ENCODE measurements at regions not wholly inside any gene's neighbourhood (a gene's known extent, or its start where the extent isn't known, plus 50 kb on each side); places are given as distances from the start of the nearest gene placed in this dataset.
A peak's percentile ranks its signal among the peaks of the same experiment; 100 is the strongest.

- Mint-ChIP-seq H3K4me1 (peaks cover 46 to 51% of the 10 kb centered on the region in 2 experiments), H3K9me3 (no peaks in the 10 kb centered on the region; a peak in 1 of 5 replicates), H3K27me3 (ENCODE audit: low read depth) (no peaks in the 10 kb centered on the region), H3K36me3 (ENCODE audit: insufficient read depth in 1 of 3, low read depth in 3 of 3) (peaks cover 0 to 2% (median 2%) of the 10 kb centered on the region in 3 experiments; a peak in 3 of 7 replicates), H3K4me3 (no peak overlapping the region), H3K27ac (peak overlapping the region in 2 of 3 experiments; percentile 17 to 46; a peak in 2 of 7 replicates)
- H3K23ac ChIP-seq (ENCODE audit: insufficient read length, low read depth, low read length): no peak overlapping the region
- H3K9ac ChIP-seq (ENCODE audit: extremely low read depth, insufficient read length, low read length): no peak overlapping the region
- H2AFZ ChIP-seq (ENCODE audit: low read length): no peak overlapping the region
- no peak overlapping the region for H3K14ac ChIP-seq (ENCODE audit: insufficient read depth, low read length)
- no peaks in the 10 kb centered on the region for H3K79me2 ChIP-seq (ENCODE audit: insufficient read depth, low read length)
- no peak overlapping the region for H3K4ac ChIP-seq (ENCODE audit: low read depth, low read length)
- DNase-seq: no peak
- TF ChIP-seq, protein P1, sequence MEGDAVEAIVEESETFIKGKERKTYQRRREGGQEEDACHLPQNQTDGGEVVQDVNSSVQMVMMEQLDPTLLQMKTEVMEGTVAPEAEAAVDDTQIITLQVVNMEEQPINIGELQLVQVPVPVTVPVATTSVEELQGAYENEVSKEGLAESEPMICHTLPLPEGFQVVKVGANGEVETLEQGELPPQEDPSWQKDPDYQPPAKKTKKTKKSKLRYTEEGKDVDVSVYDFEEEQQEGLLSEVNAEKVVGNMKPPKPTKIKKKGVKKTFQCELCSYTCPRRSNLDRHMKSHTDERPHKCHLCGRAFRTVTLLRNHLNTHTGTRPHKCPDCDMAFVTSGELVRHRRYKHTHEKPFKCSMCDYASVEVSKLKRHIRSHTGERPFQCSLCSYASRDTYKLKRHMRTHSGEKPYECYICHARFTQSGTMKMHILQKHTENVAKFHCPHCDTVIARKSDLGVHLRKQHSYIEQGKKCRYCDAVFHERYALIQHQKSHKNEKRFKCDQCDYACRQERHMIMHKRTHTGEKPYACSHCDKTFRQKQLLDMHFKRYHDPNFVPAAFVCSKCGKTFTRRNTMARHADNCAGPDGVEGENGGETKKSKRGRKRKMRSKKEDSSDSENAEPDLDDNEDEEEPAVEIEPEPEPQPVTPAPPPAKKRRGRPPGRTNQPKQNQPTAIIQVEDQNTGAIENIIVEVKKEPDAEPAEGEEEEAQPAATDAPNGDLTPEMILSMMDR (conservative IDR thresholded peaks at IDR 0.05): no peak
- no peak overlapping the region for H3K56ac ChIP-seq (ENCODE audit: insufficient read length, low read depth, low read length)
- H3K27me3 ChIP-seq (ENCODE audit: insufficient read depth, low read length): no peaks in the 10 kb centered on the region
- no peak overlapping the region for H2BK120ac ChIP-seq (ENCODE audit: low read depth, low read length, poor library complexity, severe bottlenecking)
- no peak overlapping the region for H3K27ac ChIP-seq (ENCODE audit: insufficient read length, low read depth, low read length)
- no peak overlapping the region for H4K8ac ChIP-seq (replicated peaks; ENCODE audit: insufficient read length, low read depth, low read length)
- H3K79me1 ChIP-seq (ENCODE audit: insufficient read depth, low read depth, low read length, poor library complexity, severe bottlenecking): no peaks in the 10 kb centered on the region
- H2BK15ac ChIP-seq (ENCODE audit: low read depth, low read length): no peak overlapping the region
- H4K20me1 ChIP-seq (ENCODE audit: control insufficient read depth, insufficient read depth, insufficient read length): no peaks in the 10 kb centered on the region
- H4K91ac ChIP-seq (ENCODE audit: insufficient read length, low read depth, low read length): no peak overlapping the region
- no peak overlapping the region for H3K4me2 ChIP-seq (ENCODE audit: insufficient read depth, insufficient read length, low read length)
- no peak overlapping the region for H2BK5ac ChIP-seq (ENCODE audit: insufficient read length, low read length)
- no peak overlapping the region for H3T11ph ChIP-seq (ENCODE audit: low read length)
- no peak overlapping the region for H2BK20ac ChIP-seq (ENCODE audit: low read depth, low read length, poor library complexity, severe bottlenecking)
- no peak overlapping the region for H4K5ac ChIP-seq (ENCODE audit: insufficient read length, low read depth, low read length)
- peaks cover 8% of the 10 kb centered on the region; the same call in 1 of the 2 replicates for H3K4me1 ChIP-seq (ENCODE audit: insufficient read depth, low read length)
- no peaks in the 10 kb centered on the region for H3K9me3 ChIP-seq (ENCODE audit: control insufficient read depth, low read depth, low read length)
- no peaks in the 10 kb centered on the region for H3K23me2 ChIP-seq (ENCODE audit: insufficient read length, low read depth, low read length, poor library complexity, severe bottlenecking)
- H2AK5ac ChIP-seq (ENCODE audit: insufficient read length, low read length): no peak overlapping the region
- H3K18ac ChIP-seq (ENCODE audit: insufficient read length, low read depth, low read length): no peak overlapping the region
- H2BK12ac ChIP-seq (ENCODE audit: insufficient read length, low read depth, low read length): no peak overlapping the region
These were observed 477.4 kb upstream of the CHST9 start for GRCh38 chr18:27662537-27662936.
